MM.1S (cell line): ENCODE measurements at regions not wholly inside any gene's neighbourhood (a gene's known extent, or its start where the extent isn't known, plus 50 kb on each side); places are given as distances from the start of the nearest gene placed in this dataset.

Source experiments
- DNase-seq: peaks from one replicate; pipeline ENCODE4 v3.0.0-alpha.2; 2015
- H2AFZ ChIP-seq: fragments of 300-600 bp; sonication (generic); 2 replicates; pipeline ENCODE4 v1.6.0; 2016; ENCODE audit warnings: antibody characterized with exemption, low read length
- H3F3A ChIP-seq: fragments of 300-600 bp; sonication (generic); 2 replicates; pipeline ENCODE4 v1.6.1; 2016; ENCODE audit warnings: mild to moderate bottlenecking, antibody characterized with exemption, low read length, moderate library complexity, mixed read lengths; ENCODE audit not compliant: insufficient read depth
- H3K27ac ChIP-seq: fragments of 300-600 bp; sonication (generic); 2 replicates; pipeline ENCODE4 v1.5.1; 2016; ENCODE audit warnings: mild to moderate bottlenecking, low read length
- H3K27me3 ChIP-seq: fragments of 300-600 bp; sonication (generic); replicated peaks from 2 replicates; pipeline ENCODE4 v1.6.0; 2016; ENCODE audit warnings: low read length; ENCODE audit not compliant: insufficient read depth
- H3K36me3 ChIP-seq: fragments of 300-600 bp; sonication (generic); replicated peaks from 2 replicates; pipeline ENCODE4 v1.6.1; 2016; ENCODE audit warnings: mild to moderate bottlenecking, low read length, mixed read lengths; ENCODE audit not compliant: insufficient read depth
- H3K4me1 ChIP-seq: fragments of 300-600 bp; sonication (generic); 2 replicates; pipeline ENCODE4 v1.6.1; 2016; ENCODE audit warnings: low read length, mixed read lengths
- H3K4me2 ChIP-seq: fragments of 300-600 bp; sonication (generic); 2 replicates; pipeline ENCODE4 v1.6.0; 2016; ENCODE audit warnings: low read depth, low read length
- H3K4me3 ChIP-seq: fragments of 300-600 bp; sonication (generic); 2 replicates; pipeline ENCODE4 v1.5.1; 2016; ENCODE audit warnings: low read length, mixed read lengths
- H3K79me2 ChIP-seq: fragments of 300-600 bp; sonication (generic); 2 replicates; pipeline ENCODE4 v1.6.1; 2016; ENCODE audit warnings: mixed run types, low read length, mixed read lengths
- H3K9ac ChIP-seq: fragments of 300-600 bp; sonication (generic); 2 replicates; pipeline ENCODE4 v1.6.1; 2016; ENCODE audit warnings: low read length, mixed read lengths
- H3K9me2 ChIP-seq: fragments of 300-600 bp; sonication (generic); replicated peaks from 2 replicates; pipeline ENCODE4 v1.6.1; 2016; ENCODE audit warnings: mild to moderate bottlenecking, low read length, mixed read lengths; ENCODE audit not compliant: insufficient read depth
- H3K9me3 ChIP-seq: fragments of 300-600 bp; sonication (generic); replicated peaks from 2 replicates; pipeline ENCODE4 v1.6.1; 2016; ENCODE audit warnings: mild to moderate bottlenecking, low read length, mixed read lengths; ENCODE audit not compliant: insufficient read depth
- H4K20me1 ChIP-seq: fragments of 300-600 bp; sonication (generic); 2 replicates; pipeline ENCODE4 v1.6.1; 2016; ENCODE audit warnings: mild to moderate bottlenecking, low read length, moderate library complexity, mixed read lengths; ENCODE audit not compliant: insufficient read depth
- EZH2 ChIP-seq: fragments of 300-600 bp; sonication (generic); optimal IDR thresholded peaks from 2 replicates; pipeline ENCODE3; 2017; ENCODE audit warnings: low read depth, mild to moderate bottlenecking, antibody characterized with exemption, low read length, mixed read lengths
- EZH2phosphoT487 ChIP-seq: fragments of 300-600 bp; sonication (generic); IDR thresholded peaks from 2 replicates; pipeline ENCODE4 v1.6.1; 2018; ENCODE audit warnings: antibody characterized with exemption, low read length
- TF ChIP-seq, protein P1 (sequence below): fragments of 300-600 bp; sonication (generic); IDR thresholded peaks from 2 replicates; pipeline ENCODE4 v1.5.1; 2016; ENCODE audit warnings: antibody characterized with exemption, low read length, mixed read lengths

DNA sequence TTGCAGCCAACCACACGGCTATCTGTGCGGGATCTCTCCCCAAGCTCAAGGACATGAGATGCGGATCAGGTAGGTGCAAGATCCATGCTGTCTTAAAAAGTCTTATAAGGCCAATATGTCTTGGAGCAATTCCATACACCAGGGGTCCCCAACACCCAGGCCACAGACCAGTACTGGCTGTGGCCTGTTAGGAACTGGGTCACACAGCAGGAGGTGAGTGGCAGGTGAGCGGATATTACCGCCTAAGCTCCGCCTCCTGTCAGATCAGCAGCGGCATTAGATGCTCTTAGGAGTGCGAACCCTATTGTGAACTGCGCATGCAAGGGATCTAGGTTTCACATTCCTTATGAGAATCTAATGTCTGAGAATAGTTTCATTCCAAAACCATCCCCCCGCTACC lies 68.8 kb upstream of the ZNF599 start:
- Histone ChIP-seq H3K4me1 (no peaks in the 10 kb centered on the region), H3K9ac (no peak overlapping the region), H3K27ac (no peak overlapping the region), H3K36me3 (no peaks in the 10 kb centered on the region), H3K79me2 (no peaks in the 10 kb centered on the region), H4K20me1 (no peaks in the 10 kb centered on the region), H3K27me3 (peaks cover 9% of the 10 kb centered on the region; the same call in 1 of the 2 replicates), H2AFZ (no peak overlapping the region), H3F3A (no peaks in the 10 kb centered on the region), H3K4me2 (no peak overlapping the region), H3K4me3 (no peak overlapping the region), H3K9me3 (no peaks in the 10 kb centered on the region), H3K9me2 (no peaks in the 10 kb centered on the region)
- no peak for DNase-seq
- no peak for TF ChIP-seq EZH2
- TF ChIP-seq EZH2phosphoT487 = no peak
- TF ChIP-seq, protein P1, sequence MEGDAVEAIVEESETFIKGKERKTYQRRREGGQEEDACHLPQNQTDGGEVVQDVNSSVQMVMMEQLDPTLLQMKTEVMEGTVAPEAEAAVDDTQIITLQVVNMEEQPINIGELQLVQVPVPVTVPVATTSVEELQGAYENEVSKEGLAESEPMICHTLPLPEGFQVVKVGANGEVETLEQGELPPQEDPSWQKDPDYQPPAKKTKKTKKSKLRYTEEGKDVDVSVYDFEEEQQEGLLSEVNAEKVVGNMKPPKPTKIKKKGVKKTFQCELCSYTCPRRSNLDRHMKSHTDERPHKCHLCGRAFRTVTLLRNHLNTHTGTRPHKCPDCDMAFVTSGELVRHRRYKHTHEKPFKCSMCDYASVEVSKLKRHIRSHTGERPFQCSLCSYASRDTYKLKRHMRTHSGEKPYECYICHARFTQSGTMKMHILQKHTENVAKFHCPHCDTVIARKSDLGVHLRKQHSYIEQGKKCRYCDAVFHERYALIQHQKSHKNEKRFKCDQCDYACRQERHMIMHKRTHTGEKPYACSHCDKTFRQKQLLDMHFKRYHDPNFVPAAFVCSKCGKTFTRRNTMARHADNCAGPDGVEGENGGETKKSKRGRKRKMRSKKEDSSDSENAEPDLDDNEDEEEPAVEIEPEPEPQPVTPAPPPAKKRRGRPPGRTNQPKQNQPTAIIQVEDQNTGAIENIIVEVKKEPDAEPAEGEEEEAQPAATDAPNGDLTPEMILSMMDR = no peak

DNA sequence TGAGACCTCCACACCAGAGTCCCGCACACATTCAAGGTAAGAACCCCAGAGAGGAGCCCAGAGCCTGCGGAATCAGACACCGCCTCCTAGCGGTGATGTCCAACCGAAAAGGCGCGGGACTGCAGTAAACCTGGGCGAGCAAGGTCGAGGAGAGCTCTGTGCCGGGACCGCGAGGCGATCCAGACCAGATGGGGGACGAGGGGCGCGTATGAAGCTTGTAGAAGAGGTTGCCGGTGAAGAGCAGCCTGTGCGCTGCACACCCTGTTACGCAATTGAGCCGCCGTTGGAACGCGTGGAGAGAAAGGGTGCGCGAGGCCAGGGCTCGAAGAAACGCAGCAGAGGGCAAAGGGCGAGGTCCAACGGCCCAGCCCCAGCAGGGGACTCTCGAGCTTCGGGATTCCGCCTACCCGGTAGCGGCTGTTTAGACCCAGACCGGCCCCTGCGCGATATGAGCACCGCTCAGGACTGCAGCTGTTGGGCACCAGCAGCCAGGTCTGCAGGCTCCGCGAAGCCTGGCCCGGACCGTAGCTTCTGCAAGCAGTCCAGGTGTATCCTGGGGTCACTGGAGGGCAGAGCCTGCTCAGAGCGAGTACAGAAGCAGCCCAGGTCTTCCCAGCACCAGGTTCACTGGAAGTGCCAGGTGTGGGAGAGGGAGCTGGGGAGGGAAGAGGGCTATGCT lies 65.9 kb upstream of the ZNF599 start:
- no peaks in the 10 kb centered on the region for H3K36me3 ChIP-seq
- no peaks in the 10 kb centered on the region for H3K4me1 ChIP-seq
- no peaks in the 10 kb centered on the region for H3F3A ChIP-seq
- no peak overlapping the region for H3K4me3 ChIP-seq
- H2AFZ ChIP-seq = no peak overlapping the region
- H3K27ac ChIP-seq = no peak overlapping the region
- DNase-seq = no peak
- no peak overlapping the region for H3K9ac ChIP-seq
- H3K27me3 ChIP-seq = peaks cover 24% of the 10 kb centered on the region; the same call in 1 of the 2 replicates
- H3K9me2 ChIP-seq = no peaks in the 10 kb centered on the region
- no peaks in the 10 kb centered on the region for H3K9me3 ChIP-seq
- TF ChIP-seq EZH2 = no peak
- TF ChIP-seq, protein P1 = no peak
- TF ChIP-seq EZH2phosphoT487 = no peak
- no peak overlapping the region for H3K4me2 ChIP-seq
- no peaks in the 10 kb centered on the region for H3K79me2 ChIP-seq
- no peaks in the 10 kb centered on the region for H4K20me1 ChIP-seq

DNA sequence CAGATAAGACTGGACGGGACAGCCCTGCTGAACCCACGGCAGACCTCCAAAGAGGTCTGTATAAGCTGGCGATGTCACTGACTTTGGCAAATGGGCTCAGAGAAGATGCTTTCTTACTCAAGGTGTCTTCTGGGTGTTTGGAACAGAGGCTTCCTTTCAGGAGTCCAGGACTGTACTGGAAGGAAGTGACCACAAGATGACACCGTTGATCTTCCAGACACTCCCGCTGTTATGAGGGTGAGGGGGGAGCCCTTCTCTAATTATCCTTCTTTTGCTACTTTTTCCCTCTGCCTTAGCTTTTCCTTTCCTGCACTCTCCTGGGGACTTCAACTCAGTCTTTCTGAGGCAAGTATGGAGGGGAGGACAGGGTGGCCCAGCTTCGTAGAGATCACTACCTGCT lies 65.2 kb upstream of the ZNF599 start:
- peaks cover 22% of the 10 kb centered on the region; the same call in 1 of the 2 replicates for H3K27me3 ChIP-seq
- no peaks in the 10 kb centered on the region for H3K4me1 ChIP-seq
- H4K20me1 ChIP-seq = no peaks in the 10 kb centered on the region
- no peak overlapping the region for H3K4me2 ChIP-seq
- H3K9me3 ChIP-seq = no peaks in the 10 kb centered on the region
- no peaks in the 10 kb centered on the region for H3K36me3 ChIP-seq
- no peak overlapping the region for H3K4me3 ChIP-seq
- DNase-seq = no peak
- no peak overlapping the region for H3K9ac ChIP-seq
- H3K79me2 ChIP-seq = no peaks in the 10 kb centered on the region
- H3F3A ChIP-seq = no peaks in the 10 kb centered on the region
- no peak overlapping the region for H2AFZ ChIP-seq
- TF ChIP-seq EZH2 = no peak
- no peak for TF ChIP-seq EZH2phosphoT487
- TF ChIP-seq, protein P1 = no peak
- no peak overlapping the region for H3K27ac ChIP-seq
- no peaks in the 10 kb centered on the region for H3K9me2 ChIP-seq
